Erythroblast (primary cell): ENCODE measurements at regions not wholly inside any gene's neighbourhood (a gene's known extent, or its start where the extent isn't known, plus 50 kb on each side); places are given as distances from the start of the nearest gene placed in this dataset.
"Not testable (repeated sequence)": the region's sequence is repeated elsewhere in the genome, so short reads cannot be mapped to it uniquely, and the experiment has no call there.

Source experiments
- GATA1 ChIP-seq: IDR thresholded peaks from 2 replicates; pipeline ENCODE4 v1.6.1; 2011; ENCODE audit warnings: low read depth, mild to moderate bottlenecking, control low read depth, low read length, moderate library complexity
- POLR2A ChIP-seq: IDR thresholded peaks from 2 replicates; pipeline ENCODE4 v1.6.1; 2011; ENCODE audit warnings: mild to moderate bottlenecking, low read length

DNA sequence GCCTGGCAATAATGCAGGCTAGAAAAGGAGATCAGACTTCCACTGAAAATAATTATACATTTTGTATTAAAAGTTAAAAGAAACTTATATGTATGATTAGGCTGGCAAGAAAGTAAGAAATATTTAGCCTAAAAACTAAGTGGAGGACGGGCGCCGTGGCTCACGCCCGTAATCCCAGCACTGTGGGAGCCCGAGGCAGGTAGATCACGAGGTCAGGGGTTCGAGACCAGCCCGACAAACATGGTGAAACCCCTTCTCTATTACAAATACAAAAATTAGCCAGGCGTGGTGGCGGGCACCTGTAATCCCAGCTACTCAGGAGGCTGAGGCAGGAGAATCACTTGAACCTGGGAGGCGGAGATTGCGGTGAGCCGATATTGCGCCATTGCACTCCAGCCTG lies 707.0 kb downstream of the C6orf118 start:
- TF ChIP-seq POLR2A, GATA1: not testable (repeated sequence)
